Germinal center (tissue), 1 donor: ENCODE measurements at regions not wholly inside any gene's neighbourhood (a gene's known extent, or its start where the extent isn't known, plus 50 kb on each side); places are given as distances from the start of the nearest gene placed in this dataset.
A peak's percentile ranks its signal among the peaks of the same experiment; 100 is the strongest.

ENCODE experiments used
- DNase-seq: peaks from one replicate; pipeline ENCODE4 v3.0.0; 2012; ENCODE audit warnings: mixed read lengths, low spot score

DNA sequence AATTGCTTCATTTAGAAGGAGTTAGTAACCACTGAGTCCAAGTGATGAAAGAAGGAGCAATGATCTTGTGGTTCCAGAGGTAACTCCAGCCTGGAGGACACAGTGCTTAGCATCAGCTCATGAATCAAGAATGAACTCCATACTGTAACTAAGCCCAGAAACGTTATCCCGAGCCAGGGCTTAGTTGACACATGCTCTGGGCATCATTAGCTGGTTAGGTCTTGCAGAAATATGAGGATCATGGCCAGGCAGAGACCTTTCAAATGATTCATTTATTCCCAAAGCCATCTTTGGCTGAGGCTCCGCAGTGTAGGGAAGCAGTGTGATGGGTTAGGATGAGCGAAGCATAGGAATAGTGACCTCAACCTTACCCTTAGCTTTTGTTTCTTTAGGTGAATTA lies 277.4 kb downstream of the FAM76B start:
- no peak for DNase-seq

DNA sequence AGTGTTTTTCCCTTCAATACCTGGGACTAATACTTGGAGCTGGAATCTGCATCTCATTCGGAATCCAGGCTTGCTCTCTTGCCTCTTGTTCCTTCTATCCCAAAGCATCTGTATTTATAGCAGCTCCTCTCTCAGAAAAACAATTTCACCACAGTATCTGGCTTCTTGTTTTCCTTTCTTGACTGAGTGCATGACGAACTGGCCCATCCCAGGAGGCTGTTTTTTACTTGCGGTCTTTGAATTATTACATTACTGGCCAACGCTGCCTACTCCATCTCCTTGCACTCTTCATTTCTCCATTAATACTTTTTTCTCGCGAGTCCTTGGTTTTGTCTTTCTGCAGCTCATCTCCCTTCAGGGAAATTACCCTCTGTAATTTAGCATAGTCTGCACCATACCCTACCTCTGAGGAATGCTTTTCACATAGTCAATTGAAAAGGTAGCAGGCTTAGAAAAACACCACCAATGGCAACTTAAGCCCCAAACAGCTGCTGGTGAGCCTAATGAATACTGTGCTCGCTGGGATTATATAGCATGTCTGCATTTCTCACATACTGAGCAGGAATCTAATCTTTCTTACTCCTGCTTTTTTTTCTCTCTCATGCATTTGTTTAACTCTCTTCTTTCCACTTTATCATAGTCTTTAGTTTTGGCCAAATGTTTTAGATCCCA lies 277.4 kb upstream of the SESN3 start:
- DNase-seq, result no peak

- no peak for DNase-seq
Observed at GRCh38 chr11:95507794-95508193, 276.8 kb upstream of the SESN3 start.

DNA sequence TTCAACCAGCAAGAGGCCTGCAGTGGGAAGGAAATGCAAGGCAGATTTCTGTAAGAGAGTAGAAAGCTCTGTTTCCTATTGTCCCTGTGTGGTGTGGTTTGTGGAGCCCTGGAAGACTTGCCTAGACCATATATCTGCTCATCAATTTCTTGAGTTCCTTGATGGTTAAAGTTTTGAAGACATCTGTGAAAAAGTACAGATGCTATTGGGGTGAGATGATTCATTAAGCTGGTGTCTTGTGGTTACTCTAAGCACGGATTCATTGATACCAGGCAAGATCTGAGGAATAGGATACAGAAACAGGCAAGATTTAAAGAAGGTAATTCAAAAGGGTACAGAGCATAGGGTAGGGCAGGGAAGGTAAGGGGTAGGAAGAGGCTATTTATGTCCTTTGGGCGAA lies 275.8 kb upstream of the SESN3 start:
- DNase-seq, result no peak

DNA sequence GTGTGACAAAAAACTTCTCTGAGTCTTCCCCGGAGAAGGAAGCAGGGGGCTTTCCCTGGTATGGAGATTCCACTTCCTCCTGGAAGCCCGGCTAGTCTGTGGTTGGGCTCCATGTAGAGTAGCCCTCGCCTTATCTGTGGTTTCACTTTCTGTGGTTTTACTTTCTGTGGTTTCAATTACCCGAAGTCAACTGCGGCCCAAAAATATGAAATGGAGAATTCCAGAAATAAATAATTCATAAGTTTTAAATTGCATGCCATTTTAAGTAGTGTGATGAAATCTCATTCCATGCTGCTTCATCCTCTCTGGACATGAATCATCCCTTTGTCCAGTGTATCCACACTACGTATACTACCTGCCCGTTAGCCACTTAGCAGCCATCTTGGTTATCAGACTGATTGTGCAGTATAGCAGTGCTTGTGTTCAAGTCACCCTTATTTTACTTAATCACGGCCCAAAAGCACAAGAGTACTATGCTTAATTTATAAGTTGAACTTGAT lies 275.0 kb upstream of the SESN3 start:
- DNase-seq, result no peak

GRCh38 chr11:95503047-95503446 lies 272.0 kb upstream of the SESN3 start:
- DNase-seq, result no peak

GRCh38 chr11:95502522-95502921 lies 271.5 kb upstream of the SESN3 start:
- no peak for DNase-seq

- no peak for DNase-seq
Observed at GRCh38 chr11:95501761-95502266, 270.8 kb upstream of the SESN3 start.

DNA sequence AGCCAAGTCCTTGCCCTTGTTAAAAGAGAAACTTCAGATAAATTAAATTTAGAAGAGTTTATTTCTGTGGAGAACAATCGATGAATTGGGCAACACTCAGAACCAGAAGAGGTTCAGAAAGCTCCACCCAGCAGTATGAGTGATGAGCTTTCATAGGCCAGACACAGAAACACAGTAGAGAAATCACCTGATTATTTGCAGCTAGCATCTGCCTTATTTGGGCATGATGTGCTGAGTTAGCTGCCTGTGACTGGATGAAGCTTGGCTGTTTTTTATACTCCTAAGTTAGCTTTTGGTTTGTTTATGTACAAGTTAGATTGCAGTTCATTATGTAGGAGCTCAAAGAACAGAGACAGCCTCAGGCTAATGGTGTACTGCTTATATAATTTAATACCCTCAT lies 269.5 kb upstream of the SESN3 start:
- DNase-seq, result no peak

DNA sequence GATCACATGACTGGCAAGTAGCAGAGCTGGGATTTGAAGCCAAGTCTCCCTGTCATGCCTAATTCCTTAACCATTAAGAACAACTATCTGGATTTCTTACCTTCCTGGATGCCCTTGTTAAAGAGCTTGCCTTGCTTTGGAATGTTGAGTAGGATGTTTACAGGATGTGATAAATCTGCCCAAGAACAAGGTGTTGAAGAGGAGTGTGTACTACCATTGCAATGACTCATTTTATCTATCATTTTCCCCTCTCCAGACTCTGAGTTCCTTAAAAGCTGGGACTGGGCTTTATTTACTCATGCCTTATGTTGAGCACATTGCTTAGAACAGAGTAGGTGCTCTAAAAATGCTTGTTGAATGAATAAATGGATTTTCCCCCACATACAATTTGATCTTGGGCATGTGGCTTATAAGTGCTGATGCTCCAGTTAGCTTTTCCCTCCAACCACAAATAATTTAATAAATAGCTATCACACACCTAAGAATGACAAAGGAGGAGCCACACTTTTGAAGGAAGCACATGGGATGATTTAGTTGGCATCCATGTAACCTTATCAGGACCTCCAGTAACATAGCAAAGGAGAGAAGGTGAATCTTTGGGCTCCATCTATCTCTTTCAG lies 268.6 kb upstream of the SESN3 start:
- DNase-seq, result no peak

- DNase-seq, result no peak
Observed at GRCh38 chr11:95498722-95499425, 267.9 kb upstream of the SESN3 start.

DNA sequence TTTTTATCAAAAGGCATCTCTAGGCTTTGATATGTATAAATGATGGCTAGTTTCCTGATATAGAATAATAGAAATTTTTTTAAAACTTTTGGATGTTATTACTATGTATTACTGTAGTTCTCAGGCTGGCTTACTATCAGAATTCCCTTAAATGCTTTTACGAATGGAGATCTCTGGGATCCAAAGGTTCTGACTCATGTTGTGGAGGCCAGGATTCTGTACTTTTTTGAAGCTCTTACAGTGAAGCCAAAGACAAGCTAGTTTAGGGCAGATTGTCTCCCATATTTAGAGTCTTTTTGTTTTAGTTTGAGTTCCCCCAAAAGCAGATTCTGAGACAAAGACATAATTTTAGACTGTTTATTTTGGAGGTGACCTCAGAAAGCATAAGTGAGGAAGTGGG lies 265.9 kb upstream of the SESN3 start:
- DNase-seq, result no peak

- no peak for DNase-seq
Observed at GRCh38 chr11:95495706-95496105, 264.7 kb upstream of the SESN3 start.

DNA sequence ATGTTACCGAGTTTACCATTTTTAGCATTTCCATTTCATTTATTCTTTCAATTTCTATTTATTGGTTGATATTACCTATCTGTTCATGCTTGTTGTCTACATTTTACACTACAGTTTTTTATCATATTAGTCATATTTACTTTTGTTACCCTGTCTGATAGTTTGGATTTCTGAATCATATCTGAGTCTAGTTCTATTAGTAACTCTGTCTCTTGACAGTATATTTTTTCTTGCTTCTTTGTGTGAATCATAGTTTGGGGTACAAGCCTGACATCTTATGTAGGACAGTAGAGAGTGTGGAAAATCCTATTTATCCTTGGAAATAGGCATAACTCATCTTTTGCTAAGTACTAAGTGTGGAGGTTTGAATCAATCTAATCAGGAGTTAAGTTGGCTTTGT lies 263.9 kb upstream of the SESN3 start:
- DNase-seq, result no peak

DNA sequence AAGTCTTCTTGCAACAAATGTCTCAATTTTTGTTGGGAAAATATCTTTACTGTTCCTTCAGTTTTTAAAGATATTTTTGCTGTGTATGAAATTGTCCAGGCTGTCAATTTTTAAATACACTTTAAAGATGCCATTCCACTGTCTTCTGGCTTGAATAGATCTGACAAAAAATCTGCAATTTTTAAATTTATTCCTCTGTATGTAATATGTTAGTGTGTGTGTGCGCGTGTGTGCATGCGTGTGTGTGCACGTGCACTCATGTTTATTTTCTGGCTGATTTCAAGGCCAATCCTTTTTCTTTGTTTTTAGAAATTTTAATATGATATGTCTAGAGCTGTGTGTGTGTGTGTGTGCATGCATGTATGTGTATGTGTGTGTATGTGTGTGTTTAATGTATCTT lies 263.2 kb upstream of the SESN3 start:
- no peak for DNase-seq

DNA sequence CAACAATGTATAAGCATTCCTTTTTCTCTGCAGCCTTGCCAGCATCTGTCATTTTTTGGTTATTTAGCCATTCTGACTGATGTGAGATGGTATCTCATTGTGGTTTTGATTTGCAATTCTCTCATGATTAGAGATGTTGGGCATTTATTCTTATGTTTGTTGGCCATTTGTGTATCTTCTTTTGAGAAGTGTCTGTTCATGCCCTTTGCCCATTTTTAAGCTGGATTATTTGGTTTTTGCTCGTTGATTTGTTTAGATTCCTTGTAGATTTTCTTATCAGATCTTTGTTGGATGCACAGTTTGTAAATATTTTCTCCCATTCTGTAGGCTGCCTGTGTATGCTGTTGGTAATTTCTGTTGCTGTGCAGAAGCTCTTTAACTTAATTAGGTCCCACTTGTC lies 259.6 kb upstream of the SESN3 start:
- DNase-seq, result no peak

DNA sequence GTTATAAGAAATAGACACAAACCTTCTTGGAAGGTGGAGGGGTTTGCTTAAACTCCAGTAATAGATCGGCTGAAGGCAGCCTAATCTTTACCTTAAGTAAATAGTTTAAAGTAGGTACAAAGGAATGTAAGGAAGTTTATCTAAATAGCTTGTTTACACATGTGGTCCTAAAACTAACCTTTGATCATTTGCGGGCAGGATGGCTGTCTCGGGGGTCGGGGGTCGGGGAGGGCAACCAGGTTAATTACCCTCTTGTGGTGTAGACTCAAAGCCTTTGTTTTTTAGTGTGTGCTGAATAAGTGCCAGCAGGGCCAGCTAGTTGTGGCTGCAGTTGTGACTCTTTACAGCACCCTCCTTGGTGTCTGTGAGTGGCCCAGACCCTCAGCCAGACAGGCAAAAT lies 256.9 kb upstream of the SESN3 start:
- no peak for DNase-seq

DNA sequence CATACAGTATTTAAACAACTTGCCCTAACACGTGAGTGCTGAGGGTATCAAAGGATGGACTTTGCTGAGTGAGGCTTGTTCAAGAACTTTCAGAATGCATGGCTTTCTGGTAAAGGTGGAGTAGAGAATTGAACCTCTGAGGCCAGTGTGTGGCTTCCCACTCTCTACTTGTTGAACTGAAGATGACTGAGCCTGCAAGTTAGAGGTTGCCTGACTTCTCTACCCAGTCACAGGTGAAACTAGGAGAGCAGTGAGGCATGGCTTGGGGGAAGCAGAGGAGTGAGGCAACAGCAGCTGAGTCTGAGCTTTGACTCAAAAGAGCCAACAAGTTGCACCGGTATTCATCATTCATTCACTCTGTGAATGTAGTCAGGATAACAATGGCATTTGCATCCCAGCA lies 256.4 kb upstream of the SESN3 start:
- DNase-seq, result peak; percentile 26

DNA sequence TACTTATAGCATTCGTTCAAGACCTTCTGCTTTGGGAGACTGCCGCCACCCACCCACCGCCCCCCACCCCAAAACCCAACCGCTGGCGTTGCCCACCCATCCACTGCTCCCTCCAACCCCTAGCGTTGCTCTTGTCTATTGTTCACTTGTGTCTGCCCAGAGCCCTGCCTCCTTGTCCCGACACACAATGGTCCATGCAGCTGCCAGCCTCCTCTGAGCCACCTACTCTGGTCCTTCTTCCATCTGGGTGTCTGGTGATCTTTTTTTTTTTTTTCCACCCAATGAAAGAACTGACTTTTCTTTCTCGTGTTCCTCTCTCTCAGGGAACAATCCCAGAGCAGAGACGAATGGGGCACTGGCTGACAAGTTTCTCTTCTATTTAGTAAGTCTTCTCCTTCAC lies 256.0 kb upstream of the SESN3 start:
- no peak for DNase-seq

GRCh38 chr11:95486466-95486865 lies 255.5 kb upstream of the SESN3 start:
- no peak for DNase-seq

- DNase-seq, result no peak
Observed at GRCh38 chr11:95485115-95485900, 254.3 kb upstream of the SESN3 start.

- no peak for DNase-seq
Observed at GRCh38 chr11:95483339-95483738, 252.3 kb upstream of the SESN3 start.
